HEK293 (cell line): ENCODE measurements at regions not wholly inside any gene's neighbourhood (a gene's known extent, or its start where the extent isn't known, plus 50 kb on each side); places are given as distances from the start of the nearest gene placed in this dataset.
"Not testable (repeated sequence)": the region's sequence is repeated elsewhere in the genome, so short reads cannot be mapped to it uniquely, and the experiment has no call there.

Experiments
- CTCF ChIA-PET: fragments of 350-600 bp; formaldehyde crosslinking; extraction: SDS; loops from one replicate; lab custom pipeline; 2021; ENCODE audit warnings: antibody characterized with exemption; lab: Yijun Ruan, JAX
- POLR2A ChIA-PET: fragments of 300-600 bp; formaldehyde crosslinking; extraction: SDS; loops from one replicate; lab custom pipeline; 2020; ENCODE audit warnings: antibody characterized with exemption, inconsistent platforms; lab: Yijun Ruan, JAX
- H3K27ac ChIP-seq: fragments of 200-500 bp; sonication (Bioruptor generic); 2 replicates; pipeline ENCODE4 v1.5.1; 2014; ENCODE audit warnings: low read depth, low read length, control low read depth, inconsistent platforms; ENCODE audit errors: extremely low read depth
- H3K36me3 ChIP-seq, 2 experiments: fragments of 200-500 bp in 1 of 2; sonication (Bioruptor generic) in 1 of 2; 1 replicate in 1 of 2; 2 replicates in 1 of 2; pipeline ENCODE4 v1.5.1; 2014 to 2017; ENCODE audit warnings: inconsistent platforms in 2 of 2, low read length in 2 of 2; ENCODE audit not compliant: control insufficient read depth in 2 of 2, insufficient read depth in 1 of 2
- H3K4me1 ChIP-seq: fragments of 200-500 bp; sonication (Bioruptor generic); 2 replicates; pipeline ENCODE4 v1.5.1; 2014; ENCODE audit warnings: mild to moderate bottlenecking, low read length, inconsistent platforms; ENCODE audit not compliant: control insufficient read depth, insufficient read depth
- H3K4me3 ChIP-seq: 2 replicates; pipeline ENCODE4 v1.5.1; 2011; ENCODE audit warnings: low read depth, mild to moderate bottlenecking, control low read depth, low read length, moderate library complexity
- H3K9me3 ChIP-seq: fragments of 200-500 bp; sonication (Bioruptor generic); 2 replicates; pipeline ENCODE4 v1.5.1; 2014; ENCODE audit warnings: low read depth, low read length, inconsistent platforms; ENCODE audit not compliant: control insufficient read depth, insufficient read depth
- ATF2 ChIP-seq: fragments of 450-650 bp; formaldehyde crosslinking; IDR thresholded peaks from 2 replicates; pipeline ENCODE4 v1.5.1; 2016; ENCODE audit warnings: missing biosample characterization, missing genetic modification characterization, low read depth
- KLF10 ChIP-seq: fragments of 450-650 bp; IDR thresholded peaks from 2 replicates; pipeline ENCODE4 v1.5.1; 2018; ENCODE audit warnings: missing biosample characterization, mild to moderate bottlenecking, missing genetic modification characterization
- PRDM6 ChIP-seq: fragments of 450-650 bp; formaldehyde crosslinking; IDR thresholded peaks from 2 replicates; pipeline ENCODE4 v1.5.1; 2017; ENCODE audit warnings: missing biosample characterization, missing genetic modification characterization
- SP7 ChIP-seq: fragments of 450-650 bp; formaldehyde crosslinking; IDR thresholded peaks from 2 replicates; pipeline ENCODE4 v1.5.1; 2016; ENCODE audit warnings: missing biosample characterization, missing genetic modification characterization
- TSHZ1 ChIP-seq: fragments of 450-650 bp; formaldehyde crosslinking; IDR thresholded peaks from 2 replicates; pipeline ENCODE4 v1.5.1; 2016; ENCODE audit warnings: missing biosample characterization, missing genetic modification characterization, borderline replicate concordance
- ZBTB26 ChIP-seq: fragments of 450-650 bp; formaldehyde crosslinking; optimal IDR thresholded peaks from 2 replicates; pipeline ENCODE3; 2016; ENCODE audit warnings: missing biosample characterization, mild to moderate bottlenecking, missing genetic modification characterization
- ZNF366 ChIP-seq: fragments of 450-650 bp; formaldehyde crosslinking; conservative IDR thresholded peaks from 2 replicates; pipeline ENCODE4 v1.5.1; 2016; ENCODE audit warnings: missing biosample characterization, missing genetic modification characterization
- ZNF391 ChIP-seq: fragments of 450-650 bp; formaldehyde crosslinking; IDR thresholded peaks from 2 replicates; pipeline ENCODE4 v1.5.1; 2016; ENCODE audit warnings: low read depth, missing biosample characterization, missing genetic modification characterization, borderline replicate concordance
- ZNF518A ChIP-seq: fragments of 450-650 bp; formaldehyde crosslinking; conservative IDR thresholded peaks from 2 replicates; pipeline ENCODE4 v1.5.1; 2016; ENCODE audit warnings: low read depth, missing biosample characterization, missing genetic modification characterization
- ZNF747 ChIP-seq: fragments of 450-650 bp; formaldehyde crosslinking; IDR thresholded peaks from 2 replicates; pipeline ENCODE4 v1.5.1; 2016; ENCODE audit warnings: missing biosample characterization, missing genetic modification characterization
- ZNF785 ChIP-seq: fragments of 450-650 bp; formaldehyde crosslinking; IDR thresholded peaks from 2 replicates; pipeline ENCODE4 v1.5.1; 2016; ENCODE audit warnings: missing biosample characterization, missing genetic modification characterization
- ZNF791 ChIP-seq: fragments of 450-650 bp; formaldehyde crosslinking; IDR thresholded peaks from 2 replicates; pipeline ENCODE4 v1.5.1; 2016; ENCODE audit warnings: missing biosample characterization, missing genetic modification characterization

- TF ChIP-seq ZNF518A (tag by site-specific recombination) = no peak
- TF ChIP-seq ZBTB26 = no peak
Measured at GRCh38 chr9:110130791-110131416, 77.1 kb downstream of the C9orf152 start (continued).

GRCh38 chr9:110131499-110131898 lies 76.5 kb downstream of the C9orf152 start:
- TF ChIP-seq ZNF785 (tag by site-specific recombination) (no peak), ATF2 (tag by site-specific recombination) (no peak), SP7 (tag by site-specific recombination) (no peak), ZNF366 (no peak), ZNF791 (tag by site-specific recombination) (no peak), ZNF518A (tag by site-specific recombination) (no peak), PRDM6 (tag by site-specific recombination) (no peak), KLF10 (tag by site-specific recombination) (no peak), ZNF391 (no peak), TSHZ1 (tag by site-specific recombination) (no peak), ZNF747 (tag by site-specific recombination) (no peak)
- ChIA-PET POLR2A (no interaction called here), CTCF (interaction anchor here (0.7 to 1.6 kb wide), 2 partner anchors 23 to 84 kb away, joined by 3 to 4 read pairs; no protein-coding TSS in a partner anchor)
- peaks cover 0 to 5% of the 10 kb centered on the region in 2 experiments; a peak in 1 of 3 replicates for H3K36me3 ChIP-seq
- H3K9me3 ChIP-seq = no peaks in the 10 kb centered on the region
- H3K27ac ChIP-seq = no peak overlapping the region
- no peaks in the 10 kb centered on the region for H3K4me1 ChIP-seq
- no peak overlapping the region for H3K4me3 ChIP-seq

- H3K27ac ChIP-seq, H3K9me3 ChIP-seq, H3K4me1 ChIP-seq, H3K4me3 ChIP-seq, POLR2A ChIA-PET: not testable (repeated sequence)
- CTCF ChIA-PET = interaction anchor here (0.6 to 1.2 kb wide), 5 partner anchors 10 to 791 kb away, joined by 3 to 4 read pairs (median 3); no protein-coding TSS in a partner anchor
- peaks cover 0 to 15% of the 10 kb centered on the region in 2 experiments; a peak in 1 of 3 replicates for H3K36me3 ChIP-seq
Measured at GRCh38 chr9:110132531-110132930, 75.4 kb downstream of the C9orf152 start.
